OCI-LY3 (cell line): ENCODE measurements at regions not wholly inside any gene's neighbourhood (a gene's known extent, or its start where the extent isn't known, plus 50 kb on each side); places are given as distances from the start of the nearest gene placed in this dataset.
A peak's percentile ranks its signal among the peaks of the same experiment; 100 is the strongest.

Experiments
- H2AFZ ChIP-seq: fragments of 200-600, 300-600 bp; shearing (Covaris generic); 2 replicates; pipeline ENCODE4 v1.6.0; 2014; ENCODE audit warnings: antibody characterized with exemption, low read depth, low read length
- H3K27ac ChIP-seq: fragments of 200-600, 300-600 bp; sonication (generic); 2 replicates; pipeline ENCODE4 v1.5.1; 2014; ENCODE audit warnings: mild to moderate bottlenecking, low read length, moderate library complexity, mixed read lengths
- H3K27me3 ChIP-seq: fragments of 200-600, 300-600 bp; sonication (generic); 2 replicates; pipeline ENCODE4 v1.6.1; 2014; ENCODE audit warnings: low read depth, low read length, mixed read lengths
- H3K36me3 ChIP-seq: fragments of 200-600, 300-600 bp; sonication (generic); replicated peaks from 2 replicates; pipeline ENCODE3; 2014; ENCODE audit warnings: low read depth, low read length, mixed read lengths
- H3K4me1 ChIP-seq: fragments of 300-600, 200-600 bp; sonication (generic); 2 replicates; pipeline ENCODE4 v1.6.1; 2014; ENCODE audit warnings: low read length, mixed read lengths
- H3K4me2 ChIP-seq: fragments of 200-600, 300-600 bp; sonication (generic); 2 replicates; pipeline ENCODE4 v1.6.1; 2014; ENCODE audit warnings: low read length, mixed read lengths
- H3K4me3 ChIP-seq: fragments of 300-600, 200-600 bp; sonication (generic); 2 replicates; pipeline ENCODE4 v1.5.1; 2014; ENCODE audit warnings: antibody characterized with exemption, mild to moderate bottlenecking, low read length, moderate library complexity
- H3K79me2 ChIP-seq: fragments of 300-600, 200-600 bp; shearing (Covaris generic); 2 replicates; pipeline ENCODE4 v1.6.1; 2014; ENCODE audit warnings: mild to moderate bottlenecking, low read length, mixed read lengths
- H3K9ac ChIP-seq: fragments of 300-600, 200-600 bp; shearing (Covaris generic); 2 replicates; pipeline ENCODE4 v1.6.0; 2014; ENCODE audit warnings: mild to moderate bottlenecking, low read length, moderate library complexity
- H3K9me3 ChIP-seq: fragments of 200-600, 300-600 bp; shearing (Covaris generic); 2 replicates; pipeline ENCODE4 v1.6.1; 2014; ENCODE audit warnings: low read length, mixed read lengths; ENCODE audit not compliant: insufficient read depth
- H4K20me1 ChIP-seq: fragments of 200-600, 300-600 bp; sonication (generic); 2 replicates; pipeline ENCODE4 v1.6.1; 2016; ENCODE audit warnings: low read length, mixed read lengths; ENCODE audit not compliant: insufficient read depth
- CTCF ChIP-seq: fragments of 200-600, 300-600 bp; sonication (generic); IDR thresholded peaks from 2 replicates; pipeline ENCODE4 v1.5.1; 2014; ENCODE audit warnings: antibody characterized with exemption, low read length, low read depth
- EZH2phosphoT487 ChIP-seq: fragments of 200-600 bp; shearing (Covaris generic); IDR thresholded peaks from 2 replicates; pipeline ENCODE4 v1.6.1; 2018; ENCODE audit warnings: antibody characterized with exemption, mixed run types, low read depth

GRCh38 chr13:61253105-61253877 is 162.4 kb downstream of the PCDH20 start:
- Histone ChIP-seq H3K4me2 (peak overlapping the region; percentile 59), H3K27ac (peak overlapping the region; percentile 96)

GRCh38 chr13:61252213-61252612 is 163.4 kb downstream of the PCDH20 start:
- Histone ChIP-seq H3K4me2 (peak overlapping the region; percentile 59), H3K79me2 (no peaks in the 10 kb centered on the region), H3K4me3 (peak overlapping the region; percentile 37), H3K36me3 (peaks cover 33% of the 10 kb centered on the region), H3K27me3 (no peaks in the 10 kb centered on the region), H2AFZ (no peak overlapping the region), H4K20me1 (no peaks in the 10 kb centered on the region), H3K27ac (peak overlapping the region; percentile 96), H3K9ac (peak overlapping the region; percentile 44; the same call in 1 of the 2 replicates), H3K4me1 (peaks cover 68% of the 10 kb centered on the region), H3K9me3 (no peaks in the 10 kb centered on the region)
- TF ChIP-seq CTCF (no peak), EZH2phosphoT487 (no peak)

More at GRCh38 chr13:61253105-61253877, 162.4 kb downstream of the PCDH20 start:
- H3K9ac ChIP-seq, result peak overlapping the region; percentile 52
- H3K4me1 ChIP-seq, result peaks cover 68% of the 10 kb centered on the region
- no peaks in the 10 kb centered on the region for H4K20me1 ChIP-seq
- peak overlapping the region; percentile 37 for H2AFZ ChIP-seq
- peaks cover 33% of the 10 kb centered on the region for H3K36me3 ChIP-seq
- peak overlapping the region; percentile 37 for H3K4me3 ChIP-seq
- no peaks in the 10 kb centered on the region for H3K9me3 ChIP-seq
- no peak for TF ChIP-seq CTCF
- no peak for TF ChIP-seq EZH2phosphoT487
- H3K79me2 ChIP-seq, result no peaks in the 10 kb centered on the region
- no peaks in the 10 kb centered on the region for H3K27me3 ChIP-seq

GRCh38 chr13:61247149-61247936 is 168.3 kb downstream of the PCDH20 start:
- H2AFZ ChIP-seq, result peak overlapping the region; percentile 79
- H3K4me1 ChIP-seq, result peaks cover 44% of the 10 kb centered on the region
- H3K27me3 ChIP-seq, result no peaks in the 10 kb centered on the region
- H3K4me3 ChIP-seq, result no peak overlapping the region
- H3K4me2 ChIP-seq, result peak overlapping the region; percentile 38
- H3K9me3 ChIP-seq, result no peaks in the 10 kb centered on the region
- H3K27ac ChIP-seq, result peak overlapping the region; percentile 58
- H4K20me1 ChIP-seq, result no peaks in the 10 kb centered on the region
- peaks cover 23% of the 10 kb centered on the region for H3K36me3 ChIP-seq
- no peak for TF ChIP-seq EZH2phosphoT487
- TF ChIP-seq CTCF, result peak; percentile 46
- peak overlapping the region; percentile 28; the same call in 1 of the 2 replicates for H3K9ac ChIP-seq
- H3K79me2 ChIP-seq, result no peaks in the 10 kb centered on the region

- Histone ChIP-seq H3K27ac (no peak overlapping the region), H3K4me2 (no peak overlapping the region)
- TF ChIP-seq EZH2phosphoT487 (no peak), CTCF (no peak)
Observed at GRCh38 chr13:61246351-61246750, 169.3 kb downstream of the PCDH20 start.

More at GRCh38 chr13:61246351-61246750, 169.3 kb downstream of the PCDH20 start:
- Histone ChIP-seq H3K4me3 (no peak overlapping the region), H3K79me2 (no peaks in the 10 kb centered on the region), H3K9ac (no peak overlapping the region), H3K27me3 (no peaks in the 10 kb centered on the region), H3K4me1 (peaks cover 35% of the 10 kb centered on the region), H4K20me1 (no peaks in the 10 kb centered on the region), H2AFZ (no peak overlapping the region), H3K36me3 (peaks cover 15% of the 10 kb centered on the region), H3K9me3 (no peaks in the 10 kb centered on the region)
